Kidney epithelial cell (primary cell): ENCODE measurements at regions not wholly inside any gene's neighbourhood (a gene's known extent, or its start where the extent isn't known, plus 50 kb on each side); places are given as distances from the start of the nearest gene placed in this dataset.
"Not testable (repeated sequence)": the region's sequence is repeated elsewhere in the genome, so short reads cannot be mapped to it uniquely, and the experiment has no call there.

Source experiments
- DNase-seq: peaks from one replicate; pipeline ENCODE4 v3.0.0-alpha.2; 2010; ENCODE audit warnings: low read depth
- H3K27me3 ChIP-seq: 2 replicates; pipeline ENCODE4 v1.6.0; 2011; ENCODE audit warnings: low read length; ENCODE audit not compliant: control insufficient read depth, insufficient read depth
- H3K36me3 ChIP-seq: 2 replicates; pipeline ENCODE4 v1.5.1; 2011; ENCODE audit warnings: low read length; ENCODE audit not compliant: control insufficient read depth, insufficient read depth
- H3K4me3 ChIP-seq: 2 replicates; pipeline ENCODE4 v1.5.1; 2011; ENCODE audit warnings: low read depth, mild to moderate bottlenecking, control low read depth, low read length
- TF ChIP-seq, protein P1 (sequence below): IDR thresholded peaks from 2 replicates; pipeline ENCODE4 v1.5.1; 2011; ENCODE audit warnings: mild to moderate bottlenecking, moderate library complexity, low read length, control low read depth, inconsistent platforms; ENCODE audit not compliant: insufficient read depth, poor library complexity, severe bottlenecking

DNA sequence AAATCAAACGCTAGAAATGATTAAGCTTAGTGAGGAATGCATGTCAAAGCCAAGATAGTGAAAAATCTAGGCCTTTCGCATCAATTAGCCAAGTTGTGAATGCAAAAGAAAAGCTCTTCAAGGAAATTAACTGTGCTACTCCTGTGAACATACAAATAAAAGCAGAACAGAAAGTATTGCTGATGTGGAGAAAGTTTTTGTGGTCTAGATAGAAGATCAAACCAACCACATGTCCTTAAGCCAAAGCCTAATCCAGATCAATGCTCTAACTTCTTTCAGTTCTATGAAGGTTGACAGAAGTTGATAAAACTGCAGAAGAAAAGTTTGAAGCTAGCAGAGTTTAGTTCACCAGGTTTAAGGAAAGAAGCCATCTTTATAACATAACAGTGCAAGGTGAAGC lies 1044.6 kb downstream of the CDH11 start:
- no peaks in the 10 kb centered on the region for H3K27me3 ChIP-seq
- no peak overlapping the region for H3K4me3 ChIP-seq
- no peak for DNase-seq
- TF ChIP-seq, protein P1, sequence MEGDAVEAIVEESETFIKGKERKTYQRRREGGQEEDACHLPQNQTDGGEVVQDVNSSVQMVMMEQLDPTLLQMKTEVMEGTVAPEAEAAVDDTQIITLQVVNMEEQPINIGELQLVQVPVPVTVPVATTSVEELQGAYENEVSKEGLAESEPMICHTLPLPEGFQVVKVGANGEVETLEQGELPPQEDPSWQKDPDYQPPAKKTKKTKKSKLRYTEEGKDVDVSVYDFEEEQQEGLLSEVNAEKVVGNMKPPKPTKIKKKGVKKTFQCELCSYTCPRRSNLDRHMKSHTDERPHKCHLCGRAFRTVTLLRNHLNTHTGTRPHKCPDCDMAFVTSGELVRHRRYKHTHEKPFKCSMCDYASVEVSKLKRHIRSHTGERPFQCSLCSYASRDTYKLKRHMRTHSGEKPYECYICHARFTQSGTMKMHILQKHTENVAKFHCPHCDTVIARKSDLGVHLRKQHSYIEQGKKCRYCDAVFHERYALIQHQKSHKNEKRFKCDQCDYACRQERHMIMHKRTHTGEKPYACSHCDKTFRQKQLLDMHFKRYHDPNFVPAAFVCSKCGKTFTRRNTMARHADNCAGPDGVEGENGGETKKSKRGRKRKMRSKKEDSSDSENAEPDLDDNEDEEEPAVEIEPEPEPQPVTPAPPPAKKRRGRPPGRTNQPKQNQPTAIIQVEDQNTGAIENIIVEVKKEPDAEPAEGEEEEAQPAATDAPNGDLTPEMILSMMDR: no peak
- H3K36me3 ChIP-seq: no peaks in the 10 kb centered on the region

DNA sequence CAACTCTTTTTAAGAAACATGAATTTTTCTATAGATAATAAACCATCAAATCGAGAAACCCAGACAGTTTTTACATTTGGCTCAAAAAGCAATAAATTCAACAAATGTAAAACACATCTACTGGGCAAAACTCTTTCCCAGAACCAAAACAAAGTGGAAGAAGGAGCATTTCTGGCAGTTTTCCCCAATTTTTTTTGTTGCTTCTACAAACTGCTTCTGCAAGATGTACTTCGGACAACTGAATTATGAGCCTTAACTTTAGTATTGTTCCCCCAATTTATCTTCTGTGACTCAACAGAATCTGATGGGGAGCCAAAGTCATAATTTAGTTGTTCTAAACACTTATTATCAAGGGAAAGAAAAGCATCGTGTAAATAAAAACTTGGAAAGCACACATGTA lies 1047.2 kb downstream of the CDH11 start:
- DNase-seq: no peak
- H3K4me3 ChIP-seq: no peak overlapping the region
- H3K36me3 ChIP-seq: no peaks in the 10 kb centered on the region
- H3K27me3 ChIP-seq: no peaks in the 10 kb centered on the region
- TF ChIP-seq, protein P1: no peak

DNA sequence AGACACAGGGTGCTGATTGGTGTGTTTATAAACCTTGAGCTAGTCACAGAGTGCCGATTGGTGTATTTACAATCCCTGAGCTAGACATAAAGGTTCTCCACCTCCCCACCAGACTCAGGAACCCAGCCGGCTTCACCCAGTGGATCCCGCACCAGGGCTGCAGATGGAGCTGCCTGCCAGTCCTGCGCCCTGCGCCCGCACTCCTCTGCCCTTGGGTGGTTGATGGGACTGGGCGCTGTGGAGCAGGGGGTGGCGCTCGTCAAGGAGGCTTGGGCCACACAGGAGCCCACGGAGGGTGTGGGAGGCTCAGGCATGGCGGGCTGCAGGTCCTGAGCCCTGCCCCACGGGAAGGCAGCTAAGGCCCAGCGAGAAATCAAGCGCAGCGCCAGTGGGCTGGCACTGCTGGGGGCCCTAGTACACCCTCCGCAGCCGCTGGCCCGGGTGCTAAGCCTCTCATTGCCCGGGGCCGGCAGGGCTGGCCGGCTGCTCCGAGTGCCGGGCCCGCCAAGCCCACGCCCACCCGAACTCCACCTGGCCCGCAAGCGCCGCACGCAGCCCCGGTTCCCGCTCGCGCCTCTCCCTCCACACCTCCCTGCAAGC lies 1049.6 kb downstream of the CDH11 start:
- H3K36me3 ChIP-seq, H3K27me3 ChIP-seq, H3K4me3 ChIP-seq, DNase-seq: not testable (repeated sequence)

DNA sequence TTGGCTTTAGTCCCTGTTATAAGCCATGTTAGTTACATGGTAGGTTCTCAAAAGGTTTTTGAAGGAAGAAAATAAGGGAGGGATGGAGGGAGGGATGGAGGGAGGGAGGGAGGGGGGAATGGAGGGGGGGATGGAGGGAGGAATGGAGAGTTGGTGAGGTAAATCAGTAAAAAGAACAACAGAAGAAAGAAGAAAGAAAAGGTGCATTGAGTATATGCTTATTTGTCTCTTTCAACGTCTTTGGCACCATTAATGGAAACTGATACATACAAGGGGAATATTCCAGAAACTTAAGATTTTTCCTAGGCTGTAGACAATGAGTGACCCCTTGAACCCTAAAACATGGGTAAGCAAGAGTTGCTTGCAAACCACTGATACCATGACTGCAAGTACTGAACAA lies 1056.3 kb downstream of the CDH11 start:
- TF ChIP-seq, protein P1: no peak
- Histone ChIP-seq H3K36me3 (no peaks in the 10 kb centered on the region), H3K4me3 (no peak overlapping the region), H3K27me3 (no peaks in the 10 kb centered on the region)
- no peak for DNase-seq

DNA sequence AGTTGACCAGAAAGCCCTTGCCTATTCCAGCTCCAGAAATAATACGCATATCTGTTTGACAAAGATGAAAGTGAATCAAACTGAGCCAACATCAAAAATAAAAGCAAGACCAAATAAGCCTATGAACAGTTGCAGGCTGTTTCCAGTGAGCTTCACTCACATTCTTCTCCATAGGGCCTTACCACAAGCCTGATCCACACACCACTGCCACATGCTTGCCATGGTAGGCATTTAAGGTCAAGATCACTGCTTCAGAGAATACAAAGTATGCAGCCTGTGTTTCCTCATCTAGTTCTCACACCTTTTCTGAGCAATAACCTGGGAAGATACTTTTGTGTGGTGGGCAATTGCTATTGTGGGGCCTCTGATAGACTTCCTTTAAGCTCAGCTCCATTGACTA lies 1060.2 kb downstream of the CDH11 start:
- TF ChIP-seq, protein P1: no peak
- no peaks in the 10 kb centered on the region for H3K36me3 ChIP-seq
- H3K27me3 ChIP-seq: no peaks in the 10 kb centered on the region
- H3K4me3 ChIP-seq: no peak overlapping the region
- no peak for DNase-seq

DNA sequence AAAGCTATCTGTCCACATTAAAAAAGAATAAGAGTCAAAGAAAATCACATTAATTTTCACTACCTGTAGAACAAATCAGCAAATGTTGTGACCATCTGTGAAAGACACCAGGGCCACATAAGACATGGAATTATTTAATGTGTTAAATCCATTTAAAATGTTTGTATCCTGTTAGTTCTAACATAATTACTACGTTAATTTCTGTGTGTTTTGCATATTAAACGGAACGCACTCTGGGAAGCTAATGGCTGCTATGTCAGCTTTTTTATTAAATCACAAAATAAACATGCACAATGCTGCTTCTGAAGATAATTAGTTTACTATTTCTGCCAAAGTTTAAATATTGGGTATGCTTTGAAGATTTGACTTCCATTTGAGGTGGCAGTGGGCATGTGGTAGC lies 1061.2 kb downstream of the CDH11 start:
- TF ChIP-seq, protein P1: no peak
- Histone ChIP-seq H3K36me3 (no peaks in the 10 kb centered on the region), H3K4me3 (no peak overlapping the region), H3K27me3 (no peaks in the 10 kb centered on the region)
- no peak for DNase-seq
